ENCODE measurements at regions not wholly inside any gene's neighbourhood (a gene's known extent, or its start where the extent isn't known, plus 50 kb on each side); places are given as distances from the start of the nearest gene placed in this dataset.
A peak's percentile ranks its signal among the peaks of the same experiment; 100 is the strongest.

GRCh38 chr2:225122583-225123486 is 80.6 kb upstream of the DOCK10 start (continued):
- TF ChIP-seq ZNF646 (CRISPR knock-in tag; IDR thresholded peaks at IDR 0.05) (no peak), CTCF (CRISPR knock-in tag; IDR thresholded peaks at IDR 0.05) (0 out of 2 replicates have a peak, but pooled peaks have one; percentile 18), HNRNPK (IDR thresholded peaks at IDR 0.05; ENCODE audit: low read depth, low read length, poor library complexity, severe bottlenecking) (peak; percentile 99), GABPB1 (CRISPR knock-in tag; IDR thresholded peaks at IDR 0.05) (no peak), NBN (conservative IDR thresholded peaks at IDR 0.05) (no peak), REPIN1 (CRISPR knock-in tag; IDR thresholded peaks at IDR 0.05; ENCODE audit: borderline replicate concordance, low read depth) (no peak), ZNF670 (CRISPR knock-in tag; IDR thresholded peaks at IDR 0.05; ENCODE audit: borderline replicate concordance) (no peak), ZNF274 (CRISPR knock-in tag; IDR thresholded peaks at IDR 0.05) (no peak), STAG1 (CRISPR knock-in tag; IDR thresholded peaks at IDR 0.05) (peak; percentile 32), ASH2L (IDR thresholded peaks at IDR 0.05; ENCODE audit: insufficient read length, low read depth, low read length) (no peak)
